ENCODE measurements at regions not wholly inside any gene's neighbourhood (a gene's known extent, or its start where the extent isn't known, plus 50 kb on each side); places are given as distances from the start of the nearest gene placed in this dataset.

- TF ChIP-seq POLR2A (IDR thresholded peaks at IDR 0.05) (no peak), EP300 (IDR thresholded peaks at IDR 0.05) (no peak)
- TF ChIP-seq, protein P1, sequence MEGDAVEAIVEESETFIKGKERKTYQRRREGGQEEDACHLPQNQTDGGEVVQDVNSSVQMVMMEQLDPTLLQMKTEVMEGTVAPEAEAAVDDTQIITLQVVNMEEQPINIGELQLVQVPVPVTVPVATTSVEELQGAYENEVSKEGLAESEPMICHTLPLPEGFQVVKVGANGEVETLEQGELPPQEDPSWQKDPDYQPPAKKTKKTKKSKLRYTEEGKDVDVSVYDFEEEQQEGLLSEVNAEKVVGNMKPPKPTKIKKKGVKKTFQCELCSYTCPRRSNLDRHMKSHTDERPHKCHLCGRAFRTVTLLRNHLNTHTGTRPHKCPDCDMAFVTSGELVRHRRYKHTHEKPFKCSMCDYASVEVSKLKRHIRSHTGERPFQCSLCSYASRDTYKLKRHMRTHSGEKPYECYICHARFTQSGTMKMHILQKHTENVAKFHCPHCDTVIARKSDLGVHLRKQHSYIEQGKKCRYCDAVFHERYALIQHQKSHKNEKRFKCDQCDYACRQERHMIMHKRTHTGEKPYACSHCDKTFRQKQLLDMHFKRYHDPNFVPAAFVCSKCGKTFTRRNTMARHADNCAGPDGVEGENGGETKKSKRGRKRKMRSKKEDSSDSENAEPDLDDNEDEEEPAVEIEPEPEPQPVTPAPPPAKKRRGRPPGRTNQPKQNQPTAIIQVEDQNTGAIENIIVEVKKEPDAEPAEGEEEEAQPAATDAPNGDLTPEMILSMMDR (IDR thresholded peaks at IDR 0.05), result no peak
These were observed 942.5 kb downstream of the EFNA5 start for GRCh38 chr5:106728208-106728607.

Data from sigmoid colon (tissue), 4 donors.